Astrocyte of the hippocampus (primary cell): ENCODE measurements at regions not wholly inside any gene's neighbourhood (a gene's known extent, or its start where the extent isn't known, plus 50 kb on each side); places are given as distances from the start of the nearest gene placed in this dataset.

Source experiments
- DNase-seq: peaks from one replicate; pipeline ENCODE4 v3.0.0; 2011; ENCODE audit warnings: low read depth, low spot score

DNA sequence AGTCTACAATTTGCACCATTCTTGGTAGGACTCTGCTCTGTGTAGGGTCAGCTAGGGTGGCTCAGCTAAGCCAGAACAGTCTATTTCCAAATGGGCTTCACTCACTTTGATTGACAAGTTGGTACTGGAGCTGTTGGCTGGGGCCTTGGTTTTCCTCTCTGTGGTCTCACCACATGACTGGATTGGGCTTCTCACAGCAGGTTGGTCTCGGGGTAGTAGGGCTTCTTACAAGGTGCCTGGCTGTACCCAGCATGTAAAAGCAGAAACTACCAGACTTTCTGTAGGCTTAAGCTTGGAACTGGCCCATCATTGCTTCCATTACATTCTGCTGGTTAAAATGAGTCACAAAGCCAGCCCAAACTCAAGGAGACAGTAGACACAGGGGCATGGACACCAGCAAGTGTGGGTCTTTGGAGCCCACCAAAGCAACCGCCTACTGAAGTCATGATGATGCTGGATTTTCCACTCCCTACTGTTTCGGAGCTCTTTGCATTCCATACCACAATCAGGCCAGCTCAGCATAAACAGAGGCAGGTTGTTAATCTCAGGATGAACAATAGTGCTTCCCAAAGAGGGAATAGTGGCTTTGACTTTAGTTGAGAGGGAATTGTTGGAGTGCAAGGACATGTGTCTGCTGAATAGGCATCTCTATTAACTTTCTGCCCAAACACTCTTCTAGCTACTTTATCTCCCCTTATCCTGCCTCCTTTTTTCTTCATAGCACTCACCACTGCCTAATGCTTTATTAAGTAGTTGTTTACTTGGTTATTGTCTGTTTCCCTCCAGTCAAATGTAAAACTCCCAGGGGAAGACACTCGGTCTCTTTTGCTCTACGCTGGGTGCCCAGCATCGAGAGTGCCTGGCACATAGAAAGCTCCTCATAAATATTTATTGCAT, 78.0 kb upstream of the RARB start:
- DNase-seq: peak; percentile 45

DNA sequence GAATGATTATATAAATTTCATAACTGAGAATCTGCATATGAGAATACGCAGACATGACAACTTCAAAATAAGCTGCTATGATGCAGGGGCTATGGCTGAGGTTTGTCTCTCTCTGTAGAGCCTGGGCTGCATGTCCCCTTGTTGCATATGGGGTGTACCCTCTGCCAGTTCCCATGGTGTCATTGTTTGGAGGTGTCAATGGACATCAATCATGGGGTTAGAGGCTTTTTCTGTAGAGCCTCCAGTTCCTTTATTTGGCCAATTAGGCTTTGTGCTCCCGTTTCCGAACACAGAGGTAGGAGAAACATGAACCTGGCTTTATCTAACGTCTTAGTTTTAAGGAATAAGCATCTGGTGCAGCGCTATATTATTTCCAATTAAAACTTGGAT, 77.3 kb upstream of the RARB start:
- DNase-seq: no peak

DNA sequence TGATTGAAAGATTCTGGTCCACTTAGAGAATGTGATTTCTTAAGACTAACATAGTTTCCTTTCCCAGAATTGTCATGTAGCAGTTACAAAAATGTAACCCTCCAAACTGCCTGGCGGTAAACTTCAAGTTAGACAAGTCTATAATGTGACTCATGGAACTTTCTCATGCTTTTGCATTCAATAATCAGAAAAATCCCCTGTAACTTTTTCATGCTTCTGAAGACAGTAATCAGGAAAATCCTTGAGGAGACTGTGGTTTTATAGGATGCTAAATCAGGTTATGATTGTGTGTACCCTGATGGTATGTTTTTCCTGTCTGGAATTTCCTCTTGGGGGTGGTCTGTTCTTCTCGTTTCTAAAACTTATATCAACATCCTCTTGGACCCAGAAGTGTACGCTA, 74.0 kb upstream of the RARB start:
- DNase-seq: peak; percentile 65

DNA sequence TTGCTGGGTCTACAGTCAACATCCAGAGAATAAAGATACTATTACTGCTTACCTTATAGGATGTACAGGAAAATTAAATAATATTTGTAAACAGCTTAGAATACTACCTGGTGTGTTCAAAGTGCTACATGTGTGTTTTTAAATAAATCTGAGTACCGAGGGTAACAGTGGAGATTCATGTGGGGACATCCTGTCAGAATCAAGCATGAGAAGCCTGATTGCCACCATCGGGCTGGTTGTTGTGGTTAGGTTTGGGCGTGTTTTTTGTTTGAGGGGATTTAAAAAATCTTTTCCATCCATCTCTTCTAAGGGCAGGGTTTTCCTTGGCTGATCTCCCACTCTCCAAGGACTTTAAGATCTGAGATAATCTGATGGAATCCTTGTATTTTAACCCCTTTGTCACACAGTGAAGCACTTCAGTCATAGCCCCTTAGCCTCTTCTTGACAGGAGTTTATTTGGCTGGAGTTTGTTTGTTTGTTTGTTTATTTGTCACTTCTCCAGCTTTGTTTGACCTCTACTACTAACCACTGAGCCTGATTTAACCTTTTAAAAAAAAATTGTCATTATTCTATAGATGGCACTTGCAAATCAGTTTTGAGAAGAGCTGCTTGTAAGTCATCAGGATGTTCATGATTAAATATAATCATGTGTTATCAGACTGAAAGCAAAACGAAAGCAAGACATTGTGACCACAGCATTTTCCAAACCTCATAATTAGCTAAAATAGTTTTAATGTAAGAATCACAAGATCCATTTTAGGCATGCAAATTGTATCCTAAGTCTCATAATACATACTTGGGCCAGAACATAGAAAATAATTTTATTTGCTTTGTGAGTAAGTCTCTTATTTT, 72.8 kb upstream of the RARB start:
- peak; percentile 49 for DNase-seq

DNA sequence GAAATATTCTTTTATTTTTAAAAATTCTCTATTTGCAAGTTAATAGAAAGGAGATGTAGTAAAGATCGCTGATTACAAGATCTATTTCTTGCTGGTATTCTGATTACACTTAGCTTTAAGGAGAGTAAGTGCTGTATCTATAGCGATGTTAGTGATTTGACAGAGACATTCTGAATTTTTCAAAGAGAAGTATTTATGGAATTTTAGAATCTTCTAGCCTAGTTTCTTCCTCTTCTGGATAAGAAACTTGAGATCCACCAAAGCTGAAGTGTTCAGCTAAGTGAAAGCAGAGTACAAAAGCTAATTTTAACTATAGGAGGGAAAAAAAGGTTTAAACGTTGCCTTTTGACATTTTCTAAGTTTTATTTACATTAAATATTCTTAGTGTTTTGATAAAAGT, 72.1 kb upstream of the RARB start:
- DNase-seq: no peak

- DNase-seq: no peak
These were observed 65.9 kb upstream of the RARB start for GRCh38 chr3:25362118-25362517.

DNA sequence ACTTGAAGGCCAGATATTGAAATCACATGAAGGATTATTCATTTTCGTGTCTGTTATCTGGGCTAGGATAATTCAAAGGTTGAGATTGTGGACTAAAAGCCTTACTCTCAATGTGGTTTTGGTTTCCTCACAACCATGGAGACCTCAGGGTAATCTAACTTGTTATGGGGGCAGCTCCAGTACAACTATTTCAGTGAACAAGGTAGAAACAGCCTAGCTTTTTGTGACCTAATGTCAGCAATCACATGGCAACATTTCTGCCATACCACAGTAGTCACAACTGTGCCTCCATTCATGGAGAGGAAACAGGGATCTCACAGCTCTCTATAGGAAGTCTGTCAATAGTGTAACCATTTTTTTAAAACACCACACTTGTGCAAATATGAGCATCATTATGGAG, 62.4 kb upstream of the RARB start:
- no peak for DNase-seq

DNA sequence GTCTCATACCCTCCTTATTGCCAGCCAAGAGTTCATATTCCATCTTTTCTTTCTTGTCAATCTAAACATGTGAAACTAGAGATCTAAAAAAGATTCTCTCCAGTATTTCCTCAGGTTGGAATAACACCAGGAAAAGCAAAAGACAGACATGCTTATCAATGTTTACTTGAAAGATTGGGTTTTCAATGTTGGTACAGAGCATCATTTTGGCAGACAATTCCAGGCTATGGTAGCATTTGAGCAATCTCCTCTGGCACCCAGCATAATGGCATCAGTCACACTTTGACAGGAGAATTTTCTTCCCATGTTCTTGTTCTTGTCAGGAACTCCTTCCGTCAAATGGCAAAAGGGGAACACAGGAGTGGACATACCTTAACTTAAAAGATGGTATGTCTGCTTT, 61.0 kb upstream of the RARB start:
- no peak for DNase-seq

GRCh38 chr3:25372167-25372566, 55.9 kb upstream of the RARB start:
- peak; percentile 11 for DNase-seq

- no peak for DNase-seq
These were observed 51.7 kb upstream of the RARB start for GRCh38 chr3:25376340-25376739.

DNA sequence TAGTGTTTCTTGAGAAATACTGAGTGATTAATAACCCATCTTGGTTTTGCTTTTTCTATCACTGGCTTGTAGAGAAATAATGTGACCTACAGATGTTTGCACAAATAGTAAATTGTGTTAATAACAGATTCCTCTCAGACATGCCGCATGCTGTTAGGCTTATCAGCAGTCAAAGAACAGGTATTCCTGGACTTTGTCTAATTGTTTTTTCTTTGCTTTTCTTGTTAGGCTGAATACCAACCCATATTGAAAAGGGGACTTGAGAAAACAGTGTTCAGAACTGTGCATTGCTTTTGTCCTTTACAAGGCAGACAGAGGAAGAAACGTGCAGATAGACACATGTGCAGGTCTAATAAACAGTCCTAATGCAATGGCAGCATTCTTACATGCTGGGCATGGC, 51.0 kb upstream of the RARB start:
- no peak for DNase-seq
